HepG2 (cell line): ENCODE measurements at regions not wholly inside any gene's neighbourhood (a gene's known extent, or its start where the extent isn't known, plus 50 kb on each side); places are given as distances from the start of the nearest gene placed in this dataset.

Experiments used
- ATAC-seq: fragments of 200-7000 bp; cut with Tn5 transposase; 3 replicates; pipeline ENCODE4 v1.9.1; 2020; ENCODE audit warnings: mild to moderate bottlenecking, moderate library complexity
- BruUV-seq: library from RNA; stranded (reverse); fragments of 400-500 nt; replicated peaks from 2 replicates; lab custom pipeline; 2021; lab: Mats Ljungman, UMichigan
- CTCF ChIA-PET: fragments of 300-600 bp; formaldehyde crosslinking; extraction: SDS; loops from one replicate; lab custom pipeline; 2021; ENCODE audit warnings: low total read pairs, inconsistent platforms, low intra/inter-chr PET ratio; lab: Yijun Ruan, JAX
- POLR2A ChIA-PET: fragments of 350-600 bp; sonication (Branson Sonifier 250); formaldehyde crosslinking; loops from one replicate; lab custom pipeline; 2020; ENCODE audit warnings: antibody characterized with exemption, inconsistent platforms; lab: Yijun Ruan, JAX
- DNase-seq: peaks from one replicate; pipeline ENCODE4 v3.0.0-alpha.2; 2015; ENCODE audit warnings: low spot score
- FAIRE-seq: peaks from 3 replicates; lab custom pipeline; 2011; peaks lifted over from hg19 to GRCh38; lab: Jason Lieb, UNC
- H2AFZ ChIP-seq: one replicate; pipeline ENCODE4 v1.6.1; 2011; ENCODE audit warnings: low read length, inconsistent platforms
- H3K27ac ChIP-seq: fragments of 300-600 bp; 3 replicates; pipeline ENCODE4 v1.8.0; 2011; ENCODE audit warnings: mixed run types, mild to moderate bottlenecking, mixed read lengths, low read length, inconsistent platforms; ENCODE audit not compliant: insufficient read depth; ENCODE audit errors: extremely low read length
- H3K27me3 ChIP-seq, 2 experiments: fragments of 200-600 bp in 1 of 2; 2 replicates in 1 of 2; 3 replicates in 1 of 2; pipeline versions ENCODE4 v1.6.0 to v1.8.0; 2011; ENCODE audit warnings: low read length in 2 of 2, mild to moderate bottlenecking in 2 of 2, moderate library complexity in 2 of 2, inconsistent platforms in 1 of 2; ENCODE audit not compliant: insufficient read depth in 2 of 2, control insufficient read depth in 1 of 2
- H3K36me3 ChIP-seq, 2 experiments: fragments of 200-600 bp in 1 of 2; replicated peaks in 1 of 2; 2 replicates in 1 of 2; 3 replicates in 1 of 2; pipeline versions ENCODE4 v1.5.1 to v1.8.0; 2011; ENCODE audit warnings: low read length in 2 of 2, inconsistent platforms in 1 of 2; ENCODE audit not compliant: insufficient read depth in 2 of 2, control insufficient read depth in 1 of 2
- H3K4me1 ChIP-seq: 2 replicates; pipeline ENCODE4 v1.5.1; 2012; ENCODE audit warnings: low read length, inconsistent platforms; ENCODE audit not compliant: insufficient read depth
- H3K4me2 ChIP-seq: 2 replicates; pipeline ENCODE4 v1.6.0; 2011; ENCODE audit warnings: low read depth, low read length, inconsistent platforms
- H3K4me3 ChIP-seq, 3 experiments: fragments of 200-600 bp in 1 of 3; sonication (generic), shearing (Covaris generic) in 1 of 3; replicated peaks in 1 of 3; 2 replicates each; pipeline ENCODE4 v1.5.1; 2011 to 2016; ENCODE audit warnings: low read length in 3 of 3, inconsistent platforms in 2 of 3, low read depth in 2 of 3, mild to moderate bottlenecking in 2 of 3, control low read depth in 1 of 3, mixed read lengths in 1 of 3; ENCODE audit not compliant: insufficient read depth in 1 of 3
- H3K79me2 ChIP-seq: one replicate; pipeline ENCODE4 v1.6.1; 2011; ENCODE audit warnings: low read length, inconsistent platforms; ENCODE audit not compliant: insufficient read depth
- H3K9ac ChIP-seq: 2 replicates; pipeline ENCODE4 v1.6.0; 2011; ENCODE audit warnings: mild to moderate bottlenecking, low read depth, low read length, inconsistent platforms; ENCODE audit not compliant: insufficient read depth
- H3K9me3 ChIP-seq: 2 replicates; pipeline ENCODE4 v1.5.1; 2012; ENCODE audit warnings: mild to moderate bottlenecking, low read length
- H4K20me1 ChIP-seq: 2 replicates; pipeline ENCODE4 v1.6.0; 2011; ENCODE audit warnings: inconsistent platforms, mild to moderate bottlenecking, low read length, moderate library complexity; ENCODE audit not compliant: insufficient read depth
- AGO1 ChIP-seq: fragments of 200-400 bp; formaldehyde crosslinking; IDR thresholded peaks from 2 replicates; pipeline ENCODE4 v1.6.1; 2017; ENCODE audit warnings: mild to moderate bottlenecking, low read depth, low read length, moderate library complexity; ENCODE audit not compliant: poor library complexity, severe bottlenecking
- CSRNP1 ChIP-seq: sonication (generic); formaldehyde crosslinking; IDR thresholded peaks from 2 replicates; pipeline ENCODE4 v1.8.1; 2023; ENCODE audit warnings: mild to moderate bottlenecking, missing genetic modification reagents
- IRF9 ChIP-seq: sonication (generic); formaldehyde crosslinking; IDR thresholded peaks from 2 replicates; pipeline ENCODE4 v1.8.0; 2022; ENCODE audit warnings: missing genetic modification reagents, mild to moderate bottlenecking, borderline replicate concordance
- KLF6 ChIP-seq: IDR thresholded peaks from 2 replicates; pipeline ENCODE4 v1.8.0; 2016; ENCODE audit warnings: missing biosample characterization, missing genetic modification reagents
- PLSCR1 ChIP-seq: sonication (generic); formaldehyde crosslinking; IDR thresholded peaks from 2 replicates; pipeline ENCODE4 v1.5.0; 2020; ENCODE audit warnings: missing genetic modification reagents, mild to moderate bottlenecking, borderline replicate concordance
- PRDM15 ChIP-seq: sonication (generic); formaldehyde crosslinking; IDR thresholded peaks from 2 replicates; pipeline ENCODE4 v1.4.0; 2020; ENCODE audit warnings: missing genetic modification reagents
- THAP8 ChIP-seq: sonication (generic); formaldehyde crosslinking; IDR thresholded peaks from 2 replicates; pipeline ENCODE4 v1.5.1; 2020; ENCODE audit warnings: missing genetic modification reagents, mild to moderate bottlenecking, borderline replicate concordance
- ZBTB26 ChIP-seq: IDR thresholded peaks from 2 replicates; pipeline ENCODE4 v1.6.1; 2016; ENCODE audit warnings: missing compliant biosample characterization, missing genetic modification reagents, borderline replicate concordance
- ZBTB46 ChIP-seq: sonication (generic); formaldehyde crosslinking; IDR thresholded peaks from 2 replicates; pipeline ENCODE4 v1.4.0; 2020; ENCODE audit warnings: mild to moderate bottlenecking, missing genetic modification reagents, borderline replicate concordance
- ZNF225 ChIP-seq: sonication (generic); formaldehyde crosslinking; IDR thresholded peaks from 2 replicates; pipeline ENCODE4 v1.4.0; 2020; ENCODE audit warnings: mild to moderate bottlenecking, missing genetic modification reagents
- ZNF24 ChIP-seq: fragments of 450-650 bp; IDR thresholded peaks from 2 replicates; pipeline ENCODE4 v1.6.1; 2017; ENCODE audit warnings: antibody characterized with exemption, mild to moderate bottlenecking
- ZNF788 ChIP-seq: sonication (generic); formaldehyde crosslinking; IDR thresholded peaks from 2 replicates; pipeline ENCODE4 v1.5.0; 2020; ENCODE audit warnings: mild to moderate bottlenecking, missing genetic modification reagents, borderline replicate concordance
- WGBS: methylation state at CpG from one replicate; pipeline ENCODE4 v1.1.6; 2017; ENCODE audit warnings: low lambda C conversion rate; 5-methylcytosine and 5-hydroxymethylcytosine counted together
- in situ Hi-C: cut with HindIII; loops from 2 replicates; pipeline ENCODE4 v1.10.0; 2017; ENCODE audit warnings: low pct_unique_long_range_greater_than_20kb; ENCODE audit not compliant: extremely low pct_ligation_motif_present
- intact Hi-C: fragments of 100-400 bp; cut with micrococcal nuclease; formaldehyde crosslinking; loops from one replicate; pipeline ENCODE4 v1.10.0; 2022; ENCODE audit not compliant: unreplicated experiment

GRCh38 chr13:105349082-105349723, 1186.3 kb downstream of the EFNB2 start:
- Histone ChIP-seq H3K79me2 (no peaks in the 10 kb centered on the region), H3K4me1 (no peaks in the 10 kb centered on the region), H3K27me3 (no peaks in the 10 kb centered on the region), H4K20me1 (no peaks in the 10 kb centered on the region), H3K27ac (no peak overlapping the region), H3K4me3 (no peak overlapping the region), H3K4me2 (no peak overlapping the region), H3K9me3 (peaks cover 32% of the 10 kb centered on the region), H3K9ac (no peak overlapping the region), H2AFZ (no peak overlapping the region), H3K36me3 (no peaks in the 10 kb centered on the region)
- no peak for ATAC-seq
- WGBS, result 10% methylated on average over 7 of the region's 7 CpGs
- no TSS peak for BruUV-seq
- DNase-seq, result no peak
- ChIA-PET POLR2A (no interaction called here), CTCF (no interaction called here)
- in situ Hi-C loops, result no loop called here
- intact Hi-C loops, result no loop called here
- FAIRE-seq, result no peak
- TF ChIP-seq KLF6 (CRISPR knock-in tag), result no peak
- TF ChIP-seq PRDM15 (CRISPR knock-in tag), result no peak
- TF ChIP-seq ZNF24, result no peak
- TF ChIP-seq ZNF788 (CRISPR knock-in tag), result no peak
- no peak for TF ChIP-seq ZBTB26 (CRISPR knock-in tag)
- no peak for TF ChIP-seq AGO1
- TF ChIP-seq IRF9, result no peak
- no peak for TF ChIP-seq ZNF225 (CRISPR knock-in tag)
- no peak for TF ChIP-seq THAP8 (CRISPR knock-in tag)
- TF ChIP-seq ZBTB46 (CRISPR knock-in tag), result no peak
- TF ChIP-seq PLSCR1 (CRISPR knock-in tag), result no peak
- TF ChIP-seq CSRNP1 (CRISPR knock-in tag), result no peak
